HFF-Myc (cell line): ENCODE measurements at regions not wholly inside any gene's neighbourhood (a gene's known extent, or its start where the extent isn't known, plus 50 kb on each side); places are given as distances from the start of the nearest gene placed in this dataset.

Experiments
- DNase-seq: peaks from one replicate; pipeline ENCODE4 v3.0.0-alpha.2; 2011; ENCODE audit warnings: low read depth; ENCODE audit errors: extremely low read depth
- H3K4me3 ChIP-seq: replicated peaks from 2 replicates; pipeline ENCODE4 v1.5.1; 2011; ENCODE audit warnings: low read depth, mild to moderate bottlenecking, control low read depth, low read length
- TF ChIP-seq, protein P1 (sequence below): IDR thresholded peaks from 2 replicates; pipeline ENCODE4 v1.5.1; 2012; ENCODE audit warnings: mild to moderate bottlenecking, low read depth, low read length, control low read depth; ENCODE audit errors: missing control alignments

DNA sequence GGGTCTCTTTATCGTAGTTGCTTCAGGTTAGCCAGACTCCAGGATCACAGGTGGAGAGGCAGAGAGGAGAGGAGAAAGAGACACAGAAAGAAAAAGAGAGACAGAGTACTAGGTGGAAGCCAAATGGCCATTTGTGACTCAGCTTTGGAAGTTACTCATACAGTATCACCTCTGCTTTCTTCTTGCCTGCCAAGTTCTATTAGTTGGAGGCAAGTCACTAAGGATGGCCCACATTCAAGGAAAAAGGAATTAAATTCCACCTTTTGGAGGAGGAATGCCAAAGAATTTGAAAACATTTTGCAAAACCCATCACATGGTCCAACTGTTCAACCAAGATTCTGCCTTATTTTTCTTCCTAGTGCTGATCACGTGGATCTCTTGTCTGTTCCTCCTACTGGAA, 291.1 kb downstream of the CHL1 start:
- H3K4me3 ChIP-seq = no peak overlapping the region
- TF ChIP-seq, protein P1, sequence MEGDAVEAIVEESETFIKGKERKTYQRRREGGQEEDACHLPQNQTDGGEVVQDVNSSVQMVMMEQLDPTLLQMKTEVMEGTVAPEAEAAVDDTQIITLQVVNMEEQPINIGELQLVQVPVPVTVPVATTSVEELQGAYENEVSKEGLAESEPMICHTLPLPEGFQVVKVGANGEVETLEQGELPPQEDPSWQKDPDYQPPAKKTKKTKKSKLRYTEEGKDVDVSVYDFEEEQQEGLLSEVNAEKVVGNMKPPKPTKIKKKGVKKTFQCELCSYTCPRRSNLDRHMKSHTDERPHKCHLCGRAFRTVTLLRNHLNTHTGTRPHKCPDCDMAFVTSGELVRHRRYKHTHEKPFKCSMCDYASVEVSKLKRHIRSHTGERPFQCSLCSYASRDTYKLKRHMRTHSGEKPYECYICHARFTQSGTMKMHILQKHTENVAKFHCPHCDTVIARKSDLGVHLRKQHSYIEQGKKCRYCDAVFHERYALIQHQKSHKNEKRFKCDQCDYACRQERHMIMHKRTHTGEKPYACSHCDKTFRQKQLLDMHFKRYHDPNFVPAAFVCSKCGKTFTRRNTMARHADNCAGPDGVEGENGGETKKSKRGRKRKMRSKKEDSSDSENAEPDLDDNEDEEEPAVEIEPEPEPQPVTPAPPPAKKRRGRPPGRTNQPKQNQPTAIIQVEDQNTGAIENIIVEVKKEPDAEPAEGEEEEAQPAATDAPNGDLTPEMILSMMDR = no peak
- no peak for DNase-seq

DNA sequence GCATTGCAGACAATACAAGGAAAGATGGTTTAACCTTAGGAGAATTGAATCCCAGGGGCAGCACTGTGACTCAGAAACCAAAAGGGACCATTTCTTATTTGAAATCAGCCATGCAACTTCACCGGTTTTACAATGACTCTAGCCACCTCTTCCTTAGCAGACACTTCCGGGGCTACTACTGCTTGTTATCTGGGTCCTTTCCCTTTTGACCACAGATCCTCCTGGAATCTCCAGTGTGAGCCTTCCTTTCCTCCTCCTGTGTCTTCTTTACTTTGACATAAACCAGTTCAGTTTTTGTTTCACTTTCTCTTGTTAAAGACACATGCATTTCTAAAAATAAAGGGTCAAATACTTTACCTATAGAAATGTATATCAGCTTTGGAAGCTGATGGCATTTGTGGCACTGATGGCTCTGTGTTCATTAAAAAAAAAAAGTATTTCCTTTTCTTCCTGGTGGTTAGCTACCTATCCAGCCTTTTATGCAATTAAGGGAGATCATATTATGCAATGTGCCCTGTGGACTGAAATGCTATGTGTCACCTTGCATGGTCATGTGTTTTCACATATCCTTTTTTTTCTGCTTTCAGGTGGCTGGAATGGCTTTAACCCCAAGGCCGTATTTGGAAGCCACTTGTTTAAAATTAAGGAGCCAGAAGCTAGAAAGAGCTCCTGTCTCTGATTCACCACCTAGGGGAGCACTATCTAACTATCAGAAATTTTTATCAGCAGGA, 296.2 kb downstream of the CHL1 start:
- no peak for DNase-seq
- TF ChIP-seq, protein P1 = no peak
- H3K4me3 ChIP-seq = no peak overlapping the region

DNA sequence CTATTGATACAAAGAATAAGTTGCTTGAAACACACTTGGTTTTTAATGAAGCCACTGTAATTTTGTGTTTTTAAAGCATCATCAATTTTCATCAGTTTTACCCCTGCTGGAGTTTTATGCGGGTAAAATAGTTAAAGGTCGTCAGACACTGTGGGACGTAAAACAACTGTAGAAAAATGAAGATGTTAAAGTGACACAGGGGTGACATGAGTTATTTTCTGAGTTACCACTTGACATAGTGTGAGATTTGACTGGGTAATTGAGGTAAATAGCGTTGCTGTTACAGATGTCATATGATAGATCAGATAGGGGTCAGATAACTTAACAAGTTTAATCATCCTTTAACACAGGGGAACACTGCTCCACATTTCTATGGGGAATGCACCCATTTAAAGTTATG, 297.6 kb downstream of the CHL1 start:
- H3K4me3 ChIP-seq = no peak overlapping the region
- TF ChIP-seq, protein P1 = no peak
- no peak for DNase-seq

DNA sequence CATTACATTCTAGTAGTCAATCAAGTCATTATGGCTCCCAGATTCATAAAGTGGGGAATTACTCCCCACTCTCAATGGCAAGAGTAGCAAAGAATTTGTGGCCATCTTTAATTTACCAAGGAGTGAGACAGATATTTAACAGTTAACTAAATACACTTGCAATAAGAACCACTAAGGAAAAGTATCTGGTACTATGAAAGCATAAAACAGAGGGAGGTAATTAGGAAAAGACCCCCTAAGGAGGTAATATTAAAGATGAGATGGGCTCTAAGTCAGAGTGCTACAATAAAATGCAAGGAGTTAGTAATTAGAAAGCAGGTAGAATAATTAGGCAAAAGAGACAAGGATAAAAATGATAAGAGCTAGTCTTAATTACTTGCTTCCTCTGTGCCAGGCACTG, 301.9 kb downstream of the CHL1 start:
- H3K4me3 ChIP-seq = no peak overlapping the region
- TF ChIP-seq, protein P1 = no peak
- DNase-seq = no peak

DNA sequence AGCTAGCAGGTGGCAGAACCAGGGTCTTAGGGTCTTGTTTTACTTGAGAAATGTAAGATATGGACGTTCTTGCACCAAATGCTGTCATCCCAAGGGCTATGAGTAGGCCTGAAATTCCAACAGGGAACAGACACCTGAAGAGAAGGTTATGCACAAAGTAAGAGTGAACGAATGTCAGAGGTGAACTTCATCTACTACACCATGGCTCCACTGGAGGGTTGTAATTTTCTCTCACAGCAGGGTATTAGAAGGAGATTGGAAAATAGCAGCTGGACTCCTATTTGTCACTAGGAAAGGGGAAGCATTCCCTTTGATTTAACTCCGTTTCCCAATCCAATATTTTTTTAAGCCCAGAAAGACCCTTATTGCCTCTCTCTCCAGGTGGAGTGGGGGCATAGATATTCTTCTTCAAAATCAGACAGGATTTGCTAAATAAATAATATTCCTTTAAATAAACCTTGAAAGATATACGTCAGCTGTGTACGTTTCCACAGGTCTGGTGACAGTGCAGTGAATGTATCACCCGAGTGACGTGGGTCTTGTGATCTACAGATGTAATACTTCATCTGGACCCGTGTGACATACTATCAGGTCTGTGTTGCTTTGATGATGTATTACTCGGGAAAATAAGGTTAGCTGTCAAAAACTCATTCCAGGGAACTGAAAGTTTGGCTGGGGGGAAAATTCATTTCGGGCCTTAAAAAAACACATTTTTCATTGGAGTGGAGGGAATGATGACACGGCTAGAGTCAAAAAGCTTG, 302.6 kb downstream of the CHL1 start:
- TF ChIP-seq, protein P1 = no peak
- DNase-seq = no peak
- H3K4me3 ChIP-seq = no peak overlapping the region

DNA sequence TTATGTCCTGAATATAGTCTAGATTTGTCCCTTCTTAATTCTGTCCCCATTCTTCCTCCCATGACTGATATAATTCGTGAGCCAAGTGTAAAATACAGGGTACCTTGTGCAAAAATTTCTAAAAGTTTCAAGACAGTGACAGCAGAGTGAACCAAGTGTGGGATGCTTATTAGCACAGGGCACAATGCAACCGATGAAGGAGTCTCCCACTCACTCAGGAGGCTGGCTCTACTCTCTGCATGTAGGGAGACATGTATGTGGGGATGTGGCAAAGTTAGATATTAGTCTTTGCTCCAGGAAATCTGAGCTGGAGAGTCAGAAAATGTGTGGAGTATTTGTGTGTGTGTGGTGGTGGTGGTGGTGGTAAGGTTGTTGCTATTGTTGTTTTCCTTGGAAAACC, 305.9 kb downstream of the CHL1 start:
- H3K4me3 ChIP-seq = no peak overlapping the region
- DNase-seq = no peak
- TF ChIP-seq, protein P1 = no peak
